ENCODE measurements at regions not wholly inside any gene's neighbourhood (a gene's known extent, or its start where the extent isn't known, plus 50 kb on each side); places are given as distances from the start of the nearest gene placed in this dataset.

DNA sequence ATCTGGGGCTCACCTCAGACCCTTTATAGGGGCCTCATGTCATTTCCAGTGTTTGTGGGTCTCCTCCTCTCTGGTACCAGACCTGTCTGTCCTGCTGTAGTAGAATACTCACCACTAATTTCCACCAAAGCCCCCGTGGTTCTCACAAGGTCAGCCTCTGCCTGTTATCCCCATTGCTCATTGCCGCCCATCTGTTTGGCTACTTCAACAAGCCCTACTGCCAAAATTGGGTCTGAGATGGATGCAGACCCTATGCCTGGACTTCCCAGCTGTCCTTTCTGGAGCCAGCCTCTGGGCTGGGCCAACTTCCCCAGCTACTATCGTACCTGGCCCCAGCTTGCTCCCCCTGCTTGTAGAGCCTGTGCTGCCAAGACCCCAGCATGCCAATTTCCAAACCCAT is 152.1 kb upstream of the ISX start:
- Histone ChIP-seq H3K4me1 (ENCODE audit: control insufficient read depth, extremely low read depth, insufficient read depth, low read length) (no peaks in the 10 kb centered on the region), H3K27ac (ENCODE audit: control insufficient read depth, insufficient read depth, low read length) (no peak overlapping the region), H3K36me3 (ENCODE audit: control insufficient read depth in 2 of 2, extremely low read depth in 1 of 2, insufficient read depth in 2 of 2, low read length in 2 of 2) (no peaks in the 10 kb centered on the region), H3K4me2 (ENCODE audit: control insufficient read depth, extremely low read depth, insufficient read depth, low read depth, low read length) (no peak overlapping the region), H3K27me3 (ENCODE audit: control insufficient read depth, extremely low read depth, insufficient read depth, low read length) (no peaks in the 10 kb centered on the region), H4K20me1 (ENCODE audit: control insufficient read depth, extremely low read depth, insufficient read depth, low read length) (no peaks in the 10 kb centered on the region), H3K9ac (ENCODE audit: control insufficient read depth, extremely low read depth, insufficient read depth, low read length) (no peak overlapping the region), H2AFZ (ENCODE audit: control insufficient read depth, low read length) (no peak overlapping the region), H3K9me1 (ENCODE audit: control insufficient read depth, extremely low read depth, insufficient read depth, low read length) (no peaks in the 10 kb centered on the region), H3K79me2 (ENCODE audit: control insufficient read depth, insufficient read depth, low read length) (no peaks in the 10 kb centered on the region), H3K4me3 (ENCODE audit: control insufficient read depth in 2 of 3, extremely low read depth in 1 of 3, insufficient read depth in 2 of 3, low read depth in 1 of 3, low read length in 3 of 3) (no peak overlapping the region), H3K9me3 (ENCODE audit: control insufficient read depth, low read depth, low read length) (no peaks in the 10 kb centered on the region)
- no peak for TF ChIP-seq EZH2 (IDR thresholded peaks at IDR 0.05; ENCODE audit: low read length)
- no peak for TF ChIP-seq CTCF (optimal IDR thresholded peaks at IDR 0.05 in 1 of 3, IDR thresholded peaks at IDR 0.05 in 1 of 3, conservative IDR thresholded peaks at IDR 0.05 in 1 of 3; ENCODE audit: extremely low read depth in 1 of 3, insufficient read depth in 2 of 3, low read length in 3 of 3)
- DNase-seq (ENCODE audit: low read depth, low spot score) (no peak), FAIRE-seq (no peak)
- dilution Hi-C loops (cut with MboI; ENCODE audit: extremely low pct_ligation_motif_present, low sequenced_read_pairs): no loop called here

DNA sequence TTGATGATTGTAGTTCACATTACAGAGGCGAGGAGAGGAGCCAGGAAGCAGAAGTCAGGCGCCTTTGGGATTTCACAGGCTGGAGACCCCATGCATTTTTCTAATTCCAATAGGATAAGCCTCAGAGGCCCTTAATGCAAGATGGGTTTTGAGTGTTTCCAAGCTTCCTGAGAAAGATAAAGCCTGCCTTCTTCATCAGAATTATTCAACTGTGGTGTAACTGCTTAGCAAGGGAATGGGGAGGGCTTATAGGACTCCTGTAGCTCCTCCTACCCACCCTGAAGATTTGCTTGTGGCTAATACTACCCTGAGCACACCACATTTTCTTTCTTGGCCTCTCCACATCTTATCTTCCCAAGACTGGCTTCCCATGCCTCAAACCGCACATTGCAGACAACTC is 151.1 kb upstream of the ISX start:
- no peaks in the 10 kb centered on the region for H4K20me1 ChIP-seq (ENCODE audit: control insufficient read depth, extremely low read depth, insufficient read depth, low read length)
- no peak overlapping the region for H3K9ac ChIP-seq (ENCODE audit: control insufficient read depth, extremely low read depth, insufficient read depth, low read length)
- H2AFZ ChIP-seq (ENCODE audit: control insufficient read depth, low read length): no peak overlapping the region
- H3K27me3 ChIP-seq (ENCODE audit: control insufficient read depth, extremely low read depth, insufficient read depth, low read length): no peaks in the 10 kb centered on the region
- H3K4me1 ChIP-seq (ENCODE audit: control insufficient read depth, extremely low read depth, insufficient read depth, low read length): no peaks in the 10 kb centered on the region
- H3K27ac ChIP-seq (ENCODE audit: control insufficient read depth, insufficient read depth, low read length): no peak overlapping the region
- dilution Hi-C loops (cut with MboI; ENCODE audit: extremely low pct_ligation_motif_present, low sequenced_read_pairs): no loop called here
- H3K36me3 ChIP-seq (ENCODE audit: control insufficient read depth in 2 of 2, extremely low read depth in 1 of 2, insufficient read depth in 2 of 2, low read length in 2 of 2): no peaks in the 10 kb centered on the region
- no peaks in the 10 kb centered on the region for H3K79me2 ChIP-seq (ENCODE audit: control insufficient read depth, insufficient read depth, low read length)
- H3K9me3 ChIP-seq (ENCODE audit: control insufficient read depth, low read depth, low read length): no peaks in the 10 kb centered on the region
- H3K4me2 ChIP-seq (ENCODE audit: control insufficient read depth, extremely low read depth, insufficient read depth, low read depth, low read length): no peak overlapping the region
- no peak overlapping the region for H3K4me3 ChIP-seq (ENCODE audit: control insufficient read depth in 2 of 3, extremely low read depth in 1 of 3, insufficient read depth in 2 of 3, low read depth in 1 of 3, low read length in 3 of 3)
- FAIRE-seq: no peak
- H3K9me1 ChIP-seq (ENCODE audit: control insufficient read depth, extremely low read depth, insufficient read depth, low read length): no peaks in the 10 kb centered on the region
- TF ChIP-seq CTCF (optimal IDR thresholded peaks at IDR 0.05 in 1 of 3, IDR thresholded peaks at IDR 0.05 in 1 of 3, conservative IDR thresholded peaks at IDR 0.05 in 1 of 3; ENCODE audit: extremely low read depth in 1 of 3, insufficient read depth in 2 of 3, low read length in 3 of 3) (no peak), EZH2 (IDR thresholded peaks at IDR 0.05; ENCODE audit: low read length) (no peak)
- no peak for DNase-seq (ENCODE audit: low read depth, low spot score)

All from keratinocyte (primary cell).